ENCODE measurements at regions not wholly inside any gene's neighbourhood (a gene's known extent, or its start where the extent isn't known, plus 50 kb on each side); places are given as distances from the start of the nearest gene placed in this dataset.

GRCh38 chr4:163587867-163588266 is 93.4 kb downstream of the TMA16 start:
- TF ChIP-seq CTCF (IDR thresholded peaks at IDR 0.05) = no peak
- TF ChIP-seq POLR2A (IDR thresholded peaks at IDR 0.05) = no peak
- TF ChIP-seq POLR2AphosphoS5 (IDR thresholded peaks at IDR 0.05) = no peak

Measured in breast epithelium (tissue), 3 donors.